ENCODE measurements at regions not wholly inside any gene's neighbourhood (a gene's known extent, or its start where the extent isn't known, plus 50 kb on each side); places are given as distances from the start of the nearest gene placed in this dataset.

- TF ChIP-seq CTCF (conservative IDR thresholded peaks at IDR 0.05; ENCODE audit: low read depth, low read length) (no peak), EZH2phosphoT487 (IDR thresholded peaks at IDR 0.05; ENCODE audit: borderline replicate concordance, low read length) (no peak), EZH2 (IDR thresholded peaks at IDR 0.05; ENCODE audit: low read length, unreplicated experiment) (no peak)
Measured at GRCh38 chr10:78760463-78761310, 308.1 kb upstream of the ZMIZ1 start.

Measured in PC-3 (cell line).